Left ventricle myocardium inferior (tissue), 1 donor: ENCODE measurements at regions not wholly inside any gene's neighbourhood (a gene's known extent, or its start where the extent isn't known, plus 50 kb on each side); places are given as distances from the start of the nearest gene placed in this dataset.

Experiments used
- DNase-seq: peaks from one replicate; pipeline ENCODE4 v3.0.0-alpha.2; 2020
- H3K27ac ChIP-seq: fragments of 200-600 bp; replicated peaks from 2 replicates; pipeline ENCODE4 v1.8.0; 2021
- H3K27me3 ChIP-seq: fragments of 200-600 bp; 2 replicates; pipeline ENCODE4 v1.8.0; 2021; ENCODE audit warnings: low read depth
- H3K36me3 ChIP-seq: fragments of 200-600 bp; 2 replicates; pipeline ENCODE4 v1.8.0; 2021
- H3K4me1 ChIP-seq: fragments of 200-600 bp; 2 replicates; pipeline ENCODE4 v1.8.0; 2021
- H3K4me3 ChIP-seq: fragments of 200-600 bp; 2 replicates; pipeline ENCODE4 v1.8.0; 2021; ENCODE audit warnings: mild to moderate bottlenecking, moderate library complexity
- H3K9me3 ChIP-seq: fragments of 200-600 bp; replicated peaks from 2 replicates; pipeline ENCODE4 v1.8.0; 2021
- intact Hi-C: fragments of 100-400 bp; cut with micrococcal nuclease; formaldehyde crosslinking; loops from one replicate; pipeline ENCODE4 v1.11.0; 2022
- TF ChIP-seq, protein P1 (sequence below): fragments of 200-600 bp; IDR thresholded peaks from 2 replicates; pipeline ENCODE4 v1.8.0; 2021; ENCODE audit warnings: antibody characterized with exemption, mild to moderate bottlenecking, borderline replicate concordance
- donor health status: DM: no; HTN: yes; CAD: no; lungs with severe emphysema.

DNA sequence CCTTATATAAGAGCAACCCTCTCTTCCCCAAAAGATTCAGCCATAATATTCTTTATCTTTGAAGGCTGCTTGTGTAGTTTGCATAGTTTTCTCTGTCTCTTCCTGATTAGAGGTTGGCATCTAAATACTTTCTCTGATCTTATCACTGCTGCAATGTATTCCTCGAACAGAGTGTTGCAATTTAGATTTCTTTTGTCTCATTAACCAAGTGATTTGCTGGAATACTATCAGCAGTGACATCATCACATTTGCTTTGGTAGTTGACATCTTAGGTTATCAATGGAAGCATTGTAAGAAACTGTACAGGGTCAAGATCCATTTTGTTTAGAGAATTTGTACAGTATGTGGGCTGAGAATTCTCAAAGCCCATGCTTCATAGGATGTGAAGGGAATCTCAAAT, 72.0 kb upstream of the NEUROD1 start:
- intact Hi-C loops: no loop called here
- Histone ChIP-seq H3K36me3 (no peaks in the 10 kb centered on the region), H3K27ac (no peak overlapping the region), H3K9me3 (no peaks in the 10 kb centered on the region), H3K4me3 (no peak overlapping the region), H3K4me1 (no peaks in the 10 kb centered on the region), H3K27me3 (peaks cover 13% of the 10 kb centered on the region)
- no peak for DNase-seq
- TF ChIP-seq, protein P1, sequence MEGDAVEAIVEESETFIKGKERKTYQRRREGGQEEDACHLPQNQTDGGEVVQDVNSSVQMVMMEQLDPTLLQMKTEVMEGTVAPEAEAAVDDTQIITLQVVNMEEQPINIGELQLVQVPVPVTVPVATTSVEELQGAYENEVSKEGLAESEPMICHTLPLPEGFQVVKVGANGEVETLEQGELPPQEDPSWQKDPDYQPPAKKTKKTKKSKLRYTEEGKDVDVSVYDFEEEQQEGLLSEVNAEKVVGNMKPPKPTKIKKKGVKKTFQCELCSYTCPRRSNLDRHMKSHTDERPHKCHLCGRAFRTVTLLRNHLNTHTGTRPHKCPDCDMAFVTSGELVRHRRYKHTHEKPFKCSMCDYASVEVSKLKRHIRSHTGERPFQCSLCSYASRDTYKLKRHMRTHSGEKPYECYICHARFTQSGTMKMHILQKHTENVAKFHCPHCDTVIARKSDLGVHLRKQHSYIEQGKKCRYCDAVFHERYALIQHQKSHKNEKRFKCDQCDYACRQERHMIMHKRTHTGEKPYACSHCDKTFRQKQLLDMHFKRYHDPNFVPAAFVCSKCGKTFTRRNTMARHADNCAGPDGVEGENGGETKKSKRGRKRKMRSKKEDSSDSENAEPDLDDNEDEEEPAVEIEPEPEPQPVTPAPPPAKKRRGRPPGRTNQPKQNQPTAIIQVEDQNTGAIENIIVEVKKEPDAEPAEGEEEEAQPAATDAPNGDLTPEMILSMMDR: no peak

DNA sequence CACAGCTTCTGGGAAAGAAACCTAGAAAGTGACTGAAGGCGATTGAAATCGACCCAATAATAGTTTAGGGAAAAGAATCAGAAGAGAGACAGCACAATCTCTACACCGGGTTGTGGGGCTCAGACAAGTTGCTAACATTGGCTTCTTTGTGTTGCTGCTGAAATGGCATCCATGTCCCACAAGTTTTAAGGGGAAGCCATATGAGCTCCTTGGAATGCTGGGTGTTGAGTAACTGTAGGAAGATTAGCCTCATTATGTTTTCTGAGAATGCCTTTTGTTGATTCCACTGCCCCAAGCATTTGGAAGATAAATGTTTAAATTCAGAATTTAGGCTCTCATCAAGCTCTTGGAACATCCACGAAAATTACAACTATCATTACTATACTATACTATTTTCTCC, 73.4 kb upstream of the NEUROD1 start:
- DNase-seq: no peak
- no peaks in the 10 kb centered on the region for H3K4me1 ChIP-seq
- peaks cover 13% of the 10 kb centered on the region for H3K27me3 ChIP-seq
- H3K36me3 ChIP-seq: no peaks in the 10 kb centered on the region
- H3K4me3 ChIP-seq: no peak overlapping the region
- intact Hi-C loops: no loop called here
- no peak overlapping the region for H3K27ac ChIP-seq
- TF ChIP-seq, protein P1: no peak
- H3K9me3 ChIP-seq: no peaks in the 10 kb centered on the region

DNA sequence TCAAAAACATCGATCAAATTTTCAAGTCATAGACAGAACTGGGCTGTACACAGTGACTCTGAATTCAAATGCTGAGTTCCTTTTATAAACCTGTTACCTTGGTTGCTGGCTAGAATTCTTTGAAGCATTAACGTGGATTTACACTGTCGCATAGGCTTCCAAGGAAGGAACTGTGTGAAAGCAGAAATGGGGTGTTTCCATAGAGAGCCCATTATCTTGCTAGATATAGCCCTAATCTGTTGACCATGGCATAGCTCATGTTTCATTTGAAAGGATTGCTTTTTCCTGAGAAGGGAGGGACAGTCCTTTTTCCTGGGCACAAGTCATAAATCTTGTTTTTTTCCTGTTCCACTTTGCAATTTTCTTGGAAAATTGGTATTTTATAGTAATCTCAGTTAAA, 73.8 kb upstream of the NEUROD1 start:
- no peaks in the 10 kb centered on the region for H3K9me3 ChIP-seq
- intact Hi-C loops: no loop called here
- H3K4me3 ChIP-seq: no peak overlapping the region
- no peaks in the 10 kb centered on the region for H3K4me1 ChIP-seq
- H3K27ac ChIP-seq: no peak overlapping the region
- no peaks in the 10 kb centered on the region for H3K36me3 ChIP-seq
- DNase-seq: no peak
- peaks cover 13% of the 10 kb centered on the region for H3K27me3 ChIP-seq
- TF ChIP-seq, protein P1: no peak

DNA sequence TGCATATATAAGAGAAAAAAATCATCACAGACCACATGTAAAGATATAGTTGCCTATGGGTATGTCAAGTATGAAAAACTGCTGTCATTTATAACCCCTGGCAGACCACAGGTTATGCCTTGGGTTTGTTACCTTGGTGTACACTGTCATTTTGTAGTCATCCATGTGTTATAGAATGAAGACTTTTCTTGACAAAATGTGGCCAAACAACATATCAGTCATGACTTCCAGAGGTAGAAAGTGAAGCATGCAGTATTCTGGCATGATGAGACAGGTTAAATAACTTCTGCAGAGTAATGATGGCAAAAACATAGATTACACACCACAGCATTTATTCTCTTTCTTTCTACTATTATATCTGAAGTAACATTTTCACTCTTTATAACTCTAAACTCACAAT, 74.9 kb upstream of the NEUROD1 start:
- intact Hi-C loops: no loop called here
- Histone ChIP-seq H3K9me3 (peaks cover 3% of the 10 kb centered on the region), H3K36me3 (no peaks in the 10 kb centered on the region), H3K4me3 (no peak overlapping the region), H3K27me3 (peaks cover 7% of the 10 kb centered on the region), H3K27ac (no peak overlapping the region), H3K4me1 (no peaks in the 10 kb centered on the region)
- no peak for DNase-seq
- TF ChIP-seq, protein P1: no peak

DNA sequence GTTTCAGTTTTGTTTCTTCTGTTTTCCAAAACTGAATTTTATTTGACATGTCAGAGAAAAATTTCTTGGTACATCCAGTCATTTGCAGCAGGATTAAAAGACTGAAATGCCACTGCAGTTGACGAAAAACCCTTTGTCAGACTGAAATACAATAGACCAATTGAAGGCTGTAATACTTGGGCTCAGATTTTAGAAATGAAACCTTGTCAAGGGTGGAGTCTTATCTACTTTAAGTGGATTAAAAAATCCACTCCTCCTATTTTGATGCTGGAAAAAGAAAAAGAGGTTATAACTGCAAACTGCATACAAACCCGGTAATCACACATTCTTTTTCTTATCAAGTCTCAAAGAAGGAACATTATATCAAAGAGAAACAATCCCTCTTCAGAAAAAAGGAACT, 80.2 kb upstream of the NEUROD1 start:
- H3K4me3 ChIP-seq: no peak overlapping the region
- intact Hi-C loops: no loop called here
- no peak for DNase-seq
- H3K27ac ChIP-seq: no peak overlapping the region
- H3K36me3 ChIP-seq: no peaks in the 10 kb centered on the region
- no peaks in the 10 kb centered on the region for H3K4me1 ChIP-seq
- TF ChIP-seq, protein P1: no peak
- no peaks in the 10 kb centered on the region for H3K27me3 ChIP-seq
- peaks cover 3% of the 10 kb centered on the region for H3K9me3 ChIP-seq

DNA sequence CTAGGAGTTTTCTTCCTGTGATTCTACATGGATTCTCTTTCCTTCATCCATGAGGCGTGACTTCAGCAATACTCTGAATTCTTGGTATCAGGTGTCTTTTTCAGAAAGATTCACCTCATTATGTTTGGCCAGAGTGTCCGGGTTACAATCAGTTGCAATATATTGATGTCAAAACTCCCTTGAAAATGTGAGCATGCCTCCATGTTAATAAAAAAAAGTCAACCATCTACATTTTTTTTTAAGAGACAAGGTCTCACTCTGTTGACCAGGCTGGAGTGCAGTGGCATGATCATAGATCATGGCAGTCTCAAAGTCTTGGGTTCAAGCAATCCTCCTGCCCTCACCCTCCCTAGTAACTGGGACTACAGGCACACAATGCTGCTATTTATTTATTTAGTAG, 80.9 kb upstream of the NEUROD1 start:
- H3K27ac ChIP-seq: no peak overlapping the region
- no peaks in the 10 kb centered on the region for H3K36me3 ChIP-seq
- no peak for DNase-seq
- no peaks in the 10 kb centered on the region for H3K4me1 ChIP-seq
- H3K9me3 ChIP-seq: peaks cover 3% of the 10 kb centered on the region
- intact Hi-C loops: no loop called here
- H3K4me3 ChIP-seq: no peak overlapping the region
- no peaks in the 10 kb centered on the region for H3K27me3 ChIP-seq
- TF ChIP-seq, protein P1: no peak
